ENCODE measurements at regions not wholly inside any gene's neighbourhood (a gene's known extent, or its start where the extent isn't known, plus 50 kb on each side); places are given as distances from the start of the nearest gene placed in this dataset.

GRCh38 chr2:120586507-120587278 is 149.0 kb upstream of the GLI2 start:
- peak overlapping the region; percentile 99; the same call in 1 of the 2 replicates for H2BK12ac ChIP-seq (ENCODE audit: low read depth, low read length)
- no peaks in the 10 kb centered on the region for H3K9me3 ChIP-seq (ENCODE audit: insufficient read depth in 2 of 2, low read depth in 1 of 2, low read length in 1 of 2)
- no peaks in the 10 kb centered on the region for H3K36me3 ChIP-seq (ENCODE audit: control insufficient read depth in 2 of 4, insufficient read depth in 4 of 4, low read length in 3 of 4)
- H2BK120ac ChIP-seq (replicated peaks; ENCODE audit: low read depth, low read length) = peak overlapping the region; percentile 76
- peak overlapping the region; percentile 96 for H4K91ac ChIP-seq (replicated peaks; ENCODE audit: insufficient read length, low read length)
- H2AFZ ChIP-seq (ENCODE audit: low read length) = peak overlapping the region; percentile 91; the same call in 1 of the 2 replicates
- H3K18ac ChIP-seq (ENCODE audit: extremely low read depth, low read length) = peak overlapping the region; percentile 97
- peaks cover 2 to 22% (median 12%) of the 10 kb centered on the region in 4 experiments for H3K4me1 ChIP-seq (replicated peaks in 1 of 4; ENCODE audit: control insufficient read depth in 3 of 4, insufficient read depth in 4 of 4, low read length in 3 of 4)
- no peaks in the 10 kb centered on the region for H3K79me1 ChIP-seq (ENCODE audit: low read depth, low read length)
- 15% methylated on average over 32 of the region's 41 CpGs; no CpG with 5 or more reads in 1 of the 2 experiments for WGBS, 2 experiments (ENCODE audit: extremely low coverage in 1 of 2, insufficient coverage in 1 of 2, insufficient read length in 1 of 2, insufficient replicate concordance in 2 of 2, low coverage in 1 of 2, low lambda C conversion rate in 2 of 2, missing lambda C conversion rate in 1 of 2)
- H2BK15ac ChIP-seq (ENCODE audit: low read length) = peak overlapping the region; percentile 92; the same call in 1 of the 2 replicates
- no peak overlapping the region for H3K56ac ChIP-seq (replicated peaks; ENCODE audit: insufficient read length, low read depth, low read length)
- peak overlapping the region; percentile 45 for H4K5ac ChIP-seq (ENCODE audit: insufficient read length, low read depth, low read length)
- H3K27ac ChIP-seq (ENCODE audit: low read depth, low read length) = no peak overlapping the region
- DNase-seq (ENCODE audit: low read depth in 1 of 2, low spot score in 2 of 2) (peak in 1 of 2 experiments; percentile 76), FAIRE-seq (no peak)
- peak overlapping the region; percentile 93 to 100 for H3K4me2 ChIP-seq (ENCODE audit: insufficient read depth in 1 of 2, low read depth in 2 of 2, low read length in 2 of 2)
- peak overlapping the region in 1 of 4 experiments; percentile 24; a peak in 2 of 7 replicates for H3K9ac ChIP-seq (replicated peaks in 1 of 4; ENCODE audit: extremely low read depth in 1 of 4, low read depth in 3 of 4, low read length in 3 of 4)
- H3K23me2 ChIP-seq (ENCODE audit: low read depth, low read length) = peaks cover 14% of the 10 kb centered on the region; the same call in 1 of the 2 replicates
- peak overlapping the region; percentile 83; the same call in 1 of the 2 replicates for H2BK5ac ChIP-seq (ENCODE audit: low read depth, low read length)
- H4K8ac ChIP-seq (ENCODE audit: extremely low read depth, insufficient read depth, low read length) = peak overlapping the region; percentile 88
- H3K27me3 ChIP-seq (replicated peaks in 1 of 4; ENCODE audit: control insufficient read depth in 3 of 4, extremely low read depth in 1 of 4, insufficient read depth in 3 of 4, low read length in 3 of 4) = peaks cover 7 to 56% (median 53%) of the 10 kb centered on the region in 4 experiments
- H2BK20ac ChIP-seq (ENCODE audit: low read length) = peak overlapping the region; percentile 90; the same call in 1 of the 2 replicates
- ChIA-PET CTCF (ENCODE audit: partially characterized antibody) (interaction anchor here (0.8 to 2.6 kb wide), 7 partner anchors 10 to 94 kb away, joined by 3 to 11 read pairs (median 3); no protein-coding TSS in a partner anchor), POLR2A (ENCODE audit: partially characterized antibody) (interaction anchor here (1.1 kb wide), 1 partner anchor 9 kb away, joined by 5 read pairs; no protein-coding TSS in a partner anchor)
- H3K23ac ChIP-seq (ENCODE audit: insufficient read length) = no peak overlapping the region
- H3K14ac ChIP-seq (ENCODE audit: insufficient read length) = no peak overlapping the region
- peak overlapping the region; percentile 29 to 61 (median 44) for H3K4me3 ChIP-seq (ENCODE audit: extremely low read depth in 1 of 4, insufficient read depth in 2 of 4, low read depth in 3 of 4, low read length in 4 of 4)
- no peaks in the 10 kb centered on the region for H4K20me1 ChIP-seq (replicated peaks in 1 of 2; ENCODE audit: control insufficient read depth in 1 of 2, insufficient read depth in 2 of 2, low read length in 2 of 2)
- no peaks in the 10 kb centered on the region for H3K79me2 ChIP-seq (ENCODE audit: control insufficient read depth in 1 of 2, insufficient read depth in 2 of 2, low read length in 2 of 2)
- H3K4ac ChIP-seq (replicated peaks; ENCODE audit: insufficient read length, low read depth, low read length) = peak overlapping the region; percentile 74
- TF ChIP-seq CTBP2 (IDR thresholded peaks at IDR 0.05; ENCODE audit: borderline replicate concordance, insufficient read depth, insufficient read length, low read length) = peak; percentile 68
- TF ChIP-seq TAF1 (IDR thresholded peaks at IDR 0.05; ENCODE audit: low read depth, low read length) = 0 out of 2 replicates have a peak, but pooled peaks have one; percentile 12
- TF ChIP-seq CTCF (IDR thresholded peaks at IDR 0.05; ENCODE audit: control extremely low read depth in 1 of 3, insufficient read depth in 1 of 3, low read depth in 1 of 3, low read length in 3 of 3) = peak in 1 of 3 experiments; percentile 9; a peak in 1 of 4 replicates
- TF ChIP-seq BACH1 (IDR thresholded peaks at IDR 0.05; ENCODE audit: low read length) = no peak
- TF ChIP-seq E2F6 (IDR thresholded peaks at IDR 0.05) = peak; percentile 33; the same call in 1 of the 2 replicates
- no peak for TF ChIP-seq TCF12 (IDR thresholded peaks at IDR 0.05; ENCODE audit: low read depth, low read length)
- peak; percentile 40; the same call in 1 of the 2 replicates for TF ChIP-seq CREB1 (IDR thresholded peaks at IDR 0.05)
- H2AK5ac ChIP-seq (ENCODE audit: low read depth, low read length) = no peak overlapping the region
